ENCODE measurements at regions not wholly inside any gene's neighbourhood (a gene's known extent, or its start where the extent isn't known, plus 50 kb on each side); places are given as distances from the start of the nearest gene placed in this dataset.

GRCh38 chr1:83808536-83808935 lies 190.4 kb downstream of the TTLL7 start:
- TF ChIP-seq CTCF (IDR thresholded peaks at IDR 0.05): no peak
- TF ChIP-seq POLR2A (IDR thresholded peaks at IDR 0.05): no peak

Data from right lobe of liver (tissue), 4 donors.